Stimulated activated naive CD4-positive, alpha-beta T cell treated with Interleukin-2 at 50 U/mL for 16 hours (primary cell): ENCODE measurements at regions not wholly inside any gene's neighbourhood (a gene's known extent, or its start where the extent isn't known, plus 50 kb on each side); places are given as distances from the start of the nearest gene placed in this dataset.
"Not testable (repeated sequence)": the region's sequence is repeated elsewhere in the genome, so short reads cannot be mapped to it uniquely, and the experiment has no call there.

Experiments used
- DNase-seq: peaks from one replicate; lab custom pipeline; 2025; lab: John Stamatoyannopoulos, UW

GRCh38 chrX:11836284-11836683, 78.2 kb downstream of the MSL3 start:
- no peak for DNase-seq

DNA sequence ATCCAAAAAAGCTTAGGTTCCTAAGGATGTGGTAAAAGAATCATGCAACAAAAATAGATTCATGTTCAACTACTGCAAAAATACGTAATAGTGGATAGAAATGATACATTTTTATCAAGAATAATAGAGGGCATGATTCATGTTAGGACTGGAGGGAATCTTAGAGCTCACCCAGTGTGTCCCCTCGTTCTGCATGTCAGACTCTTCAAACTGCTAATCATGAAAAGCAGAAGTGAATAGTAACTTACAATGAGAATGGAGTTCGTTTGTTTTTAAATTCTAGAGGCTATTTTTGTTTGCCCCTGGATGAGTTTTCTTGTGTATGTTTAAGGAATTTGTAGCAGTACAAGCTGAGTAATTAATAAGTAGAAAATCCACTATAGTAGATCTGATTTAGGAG, 79.4 kb downstream of the MSL3 start:
- DNase-seq: no peak

GRCh38 chrX:11864171-11864570, 106.1 kb downstream of the MSL3 start:
- no peak for DNase-seq

GRCh38 chrX:11867610-11868345, 109.7 kb downstream of the MSL3 start:
- no peak for DNase-seq

DNA sequence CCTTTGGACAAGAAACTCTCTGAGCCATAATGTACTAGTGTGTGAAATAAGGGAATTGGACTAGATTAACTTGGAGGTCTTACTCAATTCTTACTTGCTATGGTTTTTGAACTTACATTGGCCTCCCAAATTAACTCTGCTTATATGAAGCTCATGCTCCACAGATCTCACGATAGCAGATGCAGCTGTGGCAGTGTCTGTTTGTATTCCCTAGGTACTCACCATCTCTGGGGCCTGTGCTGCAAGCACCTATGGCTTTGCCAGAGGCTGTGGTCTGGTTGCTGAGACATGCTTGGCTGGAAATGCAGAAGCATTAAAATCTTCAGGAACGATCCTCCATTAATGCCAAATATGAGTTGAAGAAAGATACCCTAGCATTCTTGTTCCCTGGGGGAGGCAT, 112.8 kb downstream of the MSL3 start:
- DNase-seq: no peak

DNA sequence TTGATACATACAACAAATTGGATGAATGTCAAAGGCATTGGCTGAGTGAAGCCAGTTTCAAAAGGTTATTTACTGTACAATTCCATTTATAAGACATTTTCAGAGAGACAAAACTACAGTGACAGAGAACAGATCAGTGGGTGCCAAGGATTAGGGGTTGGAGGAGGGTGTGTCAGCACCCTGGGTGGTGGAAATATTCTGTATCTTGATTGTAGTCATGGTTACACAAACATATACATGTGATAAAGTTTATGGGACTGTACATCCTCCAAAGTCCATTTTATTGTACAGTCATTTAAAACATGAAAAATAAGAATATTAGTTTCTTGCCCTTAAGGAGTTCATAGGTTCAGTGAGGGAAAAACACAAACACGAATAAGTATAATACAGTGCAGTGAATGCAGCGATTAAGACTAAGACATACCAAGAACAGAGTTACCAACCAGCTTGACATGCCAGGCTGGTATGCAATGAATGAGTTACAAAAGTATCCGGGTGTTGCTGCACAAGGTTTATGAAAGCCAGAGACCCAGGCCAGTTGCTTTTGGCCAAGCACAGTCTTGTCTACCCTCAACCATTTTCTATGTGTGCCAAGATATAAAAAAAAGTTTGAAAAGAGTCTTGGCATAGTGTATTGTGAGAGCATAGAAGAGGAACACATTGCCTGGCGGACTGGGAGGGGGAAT, 123.6 kb downstream of the MSL3 start:
- no peak for DNase-seq

DNA sequence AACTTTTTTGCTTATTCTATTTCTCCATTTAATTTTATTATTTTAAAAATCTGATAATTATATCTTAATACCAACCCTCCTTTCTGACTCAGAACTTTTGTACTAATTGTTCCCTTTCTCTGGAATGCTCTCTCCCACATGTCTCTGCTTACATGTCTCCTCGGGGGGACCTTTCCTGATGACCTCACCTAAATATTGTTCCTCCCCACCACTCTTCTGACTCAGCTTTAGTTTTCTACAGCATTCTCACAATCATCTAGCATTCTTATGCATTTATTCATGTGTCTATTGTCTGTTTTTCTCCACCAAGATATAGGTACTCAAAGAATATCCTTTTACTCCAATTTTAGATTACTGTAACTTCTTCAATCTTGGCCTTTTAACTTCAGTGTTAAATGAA, 128.7 kb downstream of the MSL3 start:
- no peak for DNase-seq

GRCh38 chrX:11887175-11887574, 129.1 kb downstream of the MSL3 start:
- no peak for DNase-seq

DNA sequence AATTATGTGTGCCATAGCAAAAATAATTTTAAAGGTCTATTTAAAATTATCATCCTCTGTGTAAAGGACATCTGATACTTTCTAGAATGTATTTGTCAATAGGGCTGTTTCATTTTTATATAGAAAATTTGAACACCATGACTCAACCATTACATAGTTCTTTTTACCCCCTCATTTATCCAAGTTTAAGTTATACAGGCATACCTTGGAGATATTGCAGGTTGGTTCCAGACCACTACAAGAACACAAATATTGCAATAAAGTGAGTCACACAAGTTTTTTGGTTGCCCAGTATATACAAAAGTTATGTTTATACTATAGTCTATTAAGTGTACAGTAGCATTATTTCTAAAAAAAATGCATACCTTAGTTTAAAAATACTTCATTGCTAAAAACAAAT, 130.4 kb downstream of the MSL3 start:
- DNase-seq: no peak

- DNase-seq: no peak
These were observed 131.8 kb downstream of the MSL3 start for GRCh38 chrX:11889791-11890190.

GRCh38 chrX:11890836-11891514, 132.9 kb downstream of the MSL3 start:
- DNase-seq: no peak

DNA sequence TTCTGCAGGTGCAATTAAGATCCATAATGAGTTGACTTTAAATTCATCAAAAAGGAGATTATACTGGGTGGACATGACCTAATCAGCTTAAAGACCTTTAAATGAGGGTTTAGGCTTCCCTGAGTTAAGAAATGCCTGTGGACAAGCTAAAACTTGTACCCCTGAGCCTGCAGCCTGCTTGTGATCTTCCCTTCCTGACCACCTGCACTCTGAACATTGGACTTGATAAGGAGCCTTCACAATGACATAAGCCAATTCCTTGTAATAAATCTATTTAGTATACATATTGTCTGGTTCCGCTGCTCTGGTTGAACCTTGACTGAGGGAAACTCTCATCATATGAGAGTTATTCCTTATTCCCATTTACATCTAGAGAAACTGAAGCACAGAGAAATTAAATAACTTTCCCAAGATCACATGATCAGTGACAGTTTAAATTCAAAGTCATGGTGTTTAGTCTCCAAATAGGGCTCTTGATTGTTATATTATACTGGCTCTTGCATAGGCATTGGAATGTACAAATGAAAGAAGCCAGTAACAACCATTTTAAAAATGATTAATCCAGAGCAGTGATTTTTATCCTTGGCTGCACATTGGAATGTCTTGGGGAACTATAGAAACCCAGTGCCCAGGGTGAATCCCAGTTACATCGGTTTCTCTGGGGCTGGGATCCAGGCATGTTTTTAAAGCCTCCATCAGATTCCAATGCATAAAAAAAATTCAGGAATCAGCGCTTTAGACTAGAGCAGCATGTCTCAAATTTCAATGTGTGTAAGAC, 136.1 kb downstream of the MSL3 start:
- DNase-seq: no peak

DNA sequence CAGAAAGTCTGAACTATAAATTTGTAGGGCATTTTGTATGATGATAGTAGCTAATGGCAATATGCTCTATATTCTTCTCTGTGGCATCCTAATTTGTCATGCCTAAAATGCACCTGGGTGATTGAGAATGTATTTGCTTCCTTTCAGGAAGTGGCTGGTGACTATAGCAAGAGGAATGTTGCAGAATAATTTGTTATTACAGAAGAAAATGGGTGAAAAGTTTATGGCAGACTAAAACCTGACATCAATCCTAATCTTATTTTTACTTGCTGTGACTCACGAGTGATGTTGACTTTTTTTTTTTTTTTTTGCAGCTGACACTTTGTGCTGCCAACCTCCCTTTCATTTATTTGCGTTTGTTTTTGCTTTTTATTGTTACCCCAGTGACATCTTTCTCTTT, 141.1 kb downstream of the MSL3 start:
- no peak for DNase-seq

DNA sequence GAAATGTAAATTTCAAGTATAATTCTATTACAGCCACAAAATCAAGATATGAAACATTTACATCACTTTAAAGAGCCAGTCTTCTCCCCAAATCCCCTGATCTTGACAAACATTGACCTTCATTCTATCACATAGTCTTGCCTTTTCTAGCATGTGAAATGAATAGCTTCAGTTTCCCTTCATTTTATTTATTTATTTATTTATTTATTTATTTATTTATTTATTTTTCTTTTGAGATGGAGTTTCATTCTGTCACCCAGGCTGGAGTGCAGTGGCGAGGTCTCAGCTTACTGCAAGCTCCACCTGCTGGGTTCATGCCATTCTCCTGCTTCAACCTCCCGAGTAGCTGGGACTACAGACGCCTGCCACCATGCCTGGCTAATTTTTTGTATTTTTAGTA, 147.9 kb downstream of the MSL3 start:
- not testable (repeated sequence) for DNase-seq

- peak; percentile 0 for DNase-seq
These were observed 150.3 kb downstream of the MSL3 start for GRCh38 chrX:11908371-11908770.

- no peak for DNase-seq
These were observed 155.0 kb downstream of the MSL3 start for GRCh38 chrX:11913001-11913400.

- no peak for DNase-seq
These were observed 171.4 kb downstream of the MSL3 start for GRCh38 chrX:11929476-11929875.

DNA sequence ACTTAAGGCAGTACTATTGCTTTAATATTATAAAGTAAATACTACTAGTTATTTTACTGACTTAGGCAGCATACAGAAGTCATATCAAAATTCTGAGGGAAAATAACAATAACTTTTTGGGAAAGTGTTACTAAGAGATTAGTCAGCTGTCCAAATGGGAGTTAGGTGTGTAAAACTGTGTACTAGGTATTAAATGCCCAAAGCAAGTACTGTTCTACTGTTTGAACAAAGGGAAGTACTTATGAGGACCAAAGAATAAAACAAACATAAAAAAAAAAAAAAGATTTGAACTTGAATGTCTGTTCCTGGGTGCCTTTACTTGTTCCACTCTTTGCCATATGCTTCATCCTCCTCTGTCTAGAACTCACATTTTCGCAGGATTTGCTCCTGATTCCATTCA, 174.4 kb downstream of the MSL3 start:
- DNase-seq: no peak

GRCh38 chrX:11934089-11934488, 176.1 kb downstream of the MSL3 start:
- DNase-seq: no peak

DNA sequence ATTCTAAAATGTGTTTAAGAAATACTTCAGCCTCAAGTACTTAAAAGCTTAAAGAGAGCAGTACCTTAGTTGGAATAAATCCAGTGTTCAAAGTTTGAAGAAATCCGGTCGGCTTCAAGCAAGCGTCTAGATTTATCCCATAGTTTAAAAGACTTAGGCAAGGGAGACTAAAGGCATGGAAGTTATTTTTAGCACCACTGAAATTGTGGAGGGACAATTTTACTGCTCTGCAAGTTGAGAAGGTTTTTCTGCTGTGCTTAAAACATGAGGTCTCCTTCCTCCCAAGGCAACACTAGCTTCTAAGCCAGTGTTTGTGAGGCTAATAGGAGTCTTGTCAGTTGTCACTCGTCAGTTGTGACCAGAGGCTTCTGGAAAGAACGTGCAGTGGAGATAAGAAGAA, 183.5 kb downstream of the MSL3 start:
- DNase-seq: no peak

DNA sequence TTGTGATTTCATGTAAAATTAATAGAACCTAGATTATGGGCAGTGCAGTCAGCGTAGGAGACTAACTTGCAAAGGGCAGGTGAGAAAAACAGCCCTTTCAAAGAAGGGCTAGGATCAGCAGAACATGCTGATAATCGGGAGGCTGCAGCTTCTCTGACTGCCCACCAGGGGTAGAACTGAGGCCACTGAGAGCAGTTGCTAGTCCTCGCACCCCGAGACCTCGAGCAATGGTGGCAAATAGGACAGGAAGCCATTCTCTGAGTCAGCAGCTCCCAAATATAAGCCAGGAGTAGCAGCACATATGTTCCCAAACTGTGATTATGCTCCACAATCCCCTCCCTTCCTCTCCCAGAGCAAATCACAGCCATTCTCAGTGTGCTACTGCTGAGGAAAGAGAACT, 186.5 kb downstream of the MSL3 start:
- DNase-seq: no peak

- no peak for DNase-seq
These were observed 189.0 kb upstream of the FRMPD4 start for GRCh38 chrX:11949291-11949690.
